HG03159 (cell line): ENCODE measurements at regions not wholly inside any gene's neighbourhood (a gene's known extent, or its start where the extent isn't known, plus 50 kb on each side); places are given as distances from the start of the nearest gene placed in this dataset.

Experiments
- ATAC-seq: cut with Tn5 transposase; IDR thresholded peaks from one replicate; pipeline ENCODE4 v1.9.1; 2021; ENCODE audit warnings: mild to moderate bottlenecking, moderate library complexity; ENCODE audit not compliant: unreplicated experiment

GRCh38 chr6:26304797-26305640, 60.0 kb upstream of the BTN3A2 start:
- ATAC-seq: no peak

DNA sequence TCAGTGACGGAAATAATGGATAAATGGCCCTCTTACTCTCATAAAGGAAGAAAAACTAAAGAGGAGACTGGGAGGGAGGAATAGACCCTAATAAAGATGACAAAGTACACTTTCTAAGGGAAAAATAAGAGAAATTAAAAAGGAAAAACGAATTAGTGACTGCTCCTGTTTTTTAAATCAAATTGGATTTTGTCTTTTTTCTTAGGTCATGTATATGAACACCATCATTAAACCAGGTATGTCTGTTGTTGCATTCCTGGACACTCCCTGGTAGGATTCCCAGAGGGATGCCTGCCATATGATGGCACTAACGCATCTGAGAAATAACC, 59.4 kb upstream of the BTN3A2 start:
- no peak for ATAC-seq

- ATAC-seq: no peak
Measured at GRCh38 chr6:26306232-26306631, 58.8 kb upstream of the BTN3A2 start.

DNA sequence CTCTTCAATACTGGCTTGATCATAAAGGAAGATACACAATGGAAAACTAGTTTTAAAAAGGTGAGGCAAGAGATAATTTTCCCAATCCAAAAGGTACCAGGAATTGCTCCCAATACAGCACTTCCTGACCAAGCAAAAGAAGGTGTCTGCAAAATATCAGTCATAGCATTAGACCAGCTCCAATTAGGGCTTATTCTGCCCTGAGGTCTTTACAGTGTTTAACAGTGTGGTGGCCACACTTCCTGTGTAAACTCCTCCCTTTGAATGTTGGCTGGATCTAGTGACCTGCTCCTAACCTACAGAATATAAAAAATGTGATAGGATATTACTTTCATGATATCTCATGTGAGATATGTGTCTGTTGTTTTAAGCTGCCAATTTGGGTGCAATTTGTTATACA, 57.1 kb upstream of the BTN3A2 start:
- no peak for ATAC-seq

DNA sequence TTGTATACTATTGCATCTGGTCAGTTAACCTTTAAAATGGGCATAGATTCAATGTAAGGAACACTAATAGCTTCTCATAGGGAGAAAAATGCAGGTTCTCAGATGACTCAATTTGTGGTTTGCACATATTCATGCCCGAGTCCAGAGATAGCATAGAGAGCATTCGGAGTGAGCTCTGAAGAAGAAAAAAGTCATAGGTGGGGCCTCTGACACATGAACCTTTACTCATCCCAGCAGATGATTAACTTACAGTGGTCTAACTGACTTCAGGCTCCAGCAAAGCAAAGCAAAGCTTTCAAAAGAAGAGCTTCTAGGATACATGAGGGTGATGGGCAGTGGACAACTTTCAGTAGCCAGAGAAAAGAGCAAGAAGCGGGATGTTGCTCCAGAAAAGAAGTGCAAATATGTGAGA, 55.3 kb upstream of the BTN3A2 start:
- ATAC-seq: no peak

GRCh38 chr6:26311012-26311384, 54.0 kb upstream of the BTN3A2 start:
- no peak for ATAC-seq

- ATAC-seq: no peak
Measured at GRCh38 chr6:26311385-26312095, 53.5 kb upstream of the BTN3A2 start.

DNA sequence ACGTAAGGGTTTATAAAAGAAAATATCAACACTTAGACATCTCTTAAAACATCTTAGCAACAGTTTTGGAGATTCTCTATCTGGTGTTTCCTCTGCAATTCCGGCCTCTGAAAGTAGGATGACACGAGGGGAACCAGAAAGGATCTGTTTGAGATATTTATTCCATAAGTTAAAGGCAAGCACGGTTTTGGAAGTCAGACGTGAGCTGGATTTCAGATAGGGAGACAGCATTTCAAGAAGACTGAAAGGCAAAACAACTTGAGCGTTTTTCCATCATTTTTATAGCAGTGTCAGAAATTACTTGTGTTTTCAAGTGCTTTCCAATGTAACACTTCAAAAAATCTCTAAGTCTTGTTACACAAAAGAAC, 52.9 kb upstream of the BTN3A2 start:
- no peak for ATAC-seq

DNA sequence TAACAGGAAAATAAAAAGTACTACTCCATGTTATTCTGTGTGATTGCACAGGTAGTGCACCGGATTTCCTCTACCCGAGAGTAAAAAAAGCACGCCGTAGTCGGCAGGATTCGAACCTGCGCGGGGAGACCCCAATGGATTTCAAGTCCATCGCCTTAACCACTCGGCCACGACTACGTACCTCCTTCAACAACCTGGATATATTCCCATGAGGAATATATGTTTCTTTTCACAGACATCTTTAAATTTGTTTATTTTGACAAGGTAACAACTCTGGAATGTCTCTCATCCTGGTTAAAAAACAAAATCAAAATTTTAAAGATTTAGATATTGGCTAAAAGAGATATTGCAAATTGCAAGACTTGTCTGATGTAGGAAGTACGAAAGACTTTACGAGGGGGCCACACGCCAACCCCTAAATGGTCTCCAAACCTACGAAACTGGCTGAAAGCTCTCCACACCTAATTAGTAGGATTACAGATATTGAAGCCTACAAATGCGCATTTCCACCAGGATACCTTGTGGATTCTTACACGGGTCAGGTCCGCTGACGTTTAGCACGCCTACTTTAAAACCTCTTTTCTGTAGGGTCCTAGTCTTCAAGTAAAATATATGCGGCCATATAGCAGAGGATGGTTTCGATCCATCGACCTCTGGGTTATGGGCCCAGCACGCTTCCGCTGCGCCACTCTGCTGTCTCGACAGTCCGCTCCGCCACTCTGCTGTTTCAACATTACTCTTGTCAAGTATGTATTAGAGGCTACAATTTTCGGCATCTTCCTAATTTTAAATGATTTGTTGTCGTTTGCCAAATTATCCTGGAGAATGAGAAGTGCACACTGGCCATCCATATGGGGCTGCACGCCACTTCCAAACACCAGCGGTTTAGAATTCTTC, 52.2 kb upstream of the BTN3A2 start:
- ATAC-seq: no peak
